ENCODE measurements at regions not wholly inside any gene's neighbourhood (a gene's known extent, or its start where the extent isn't known, plus 50 kb on each side); places are given as distances from the start of the nearest gene placed in this dataset.

DNA sequence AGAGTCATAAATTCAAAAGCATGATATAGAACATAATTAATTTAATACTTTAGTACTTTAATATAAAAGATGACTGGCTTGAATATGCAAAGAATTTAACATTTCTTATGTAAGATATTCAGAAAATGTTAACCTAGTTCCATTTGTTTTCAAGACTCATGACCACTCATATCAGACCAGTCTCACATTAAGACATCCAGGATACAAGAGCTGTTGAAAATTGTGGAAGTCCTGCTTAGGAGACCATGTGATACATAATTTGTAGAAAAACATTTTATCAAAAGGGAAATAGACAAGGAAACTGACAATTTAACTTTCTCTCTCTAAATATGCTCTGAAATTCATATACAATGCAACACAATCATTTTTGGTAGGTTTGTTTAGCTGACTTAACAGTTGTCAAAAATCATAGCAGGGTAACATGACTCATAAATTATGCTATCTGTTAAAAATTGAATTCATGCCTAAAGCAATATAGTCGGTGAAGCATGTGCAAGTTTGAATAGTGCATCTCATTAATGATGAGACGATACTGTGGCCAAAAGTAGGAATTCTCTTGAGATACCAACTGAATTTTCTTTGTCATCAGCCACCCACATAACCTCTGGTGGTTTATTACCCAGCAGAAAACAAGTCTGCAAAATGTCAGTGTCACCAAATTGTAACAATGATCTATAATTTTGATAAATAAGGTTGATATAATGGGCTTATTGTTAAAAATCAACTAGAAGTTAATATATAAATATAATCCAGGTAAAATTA lies 211.4 kb downstream of the GASK1B start:
- no peak for TF ChIP-seq SP1 (IDR thresholded peaks at IDR 0.05)
- no peak for TF ChIP-seq ZNF384 (IDR thresholded peaks at IDR 0.05)
- TF ChIP-seq BHLHE40 (IDR thresholded peaks at IDR 0.05; ENCODE audit: borderline replicate concordance), result no peak
- no peak for TF ChIP-seq HDGF (IDR thresholded peaks at IDR 0.05; ENCODE audit: borderline replicate concordance)
- TF ChIP-seq, protein P1, sequence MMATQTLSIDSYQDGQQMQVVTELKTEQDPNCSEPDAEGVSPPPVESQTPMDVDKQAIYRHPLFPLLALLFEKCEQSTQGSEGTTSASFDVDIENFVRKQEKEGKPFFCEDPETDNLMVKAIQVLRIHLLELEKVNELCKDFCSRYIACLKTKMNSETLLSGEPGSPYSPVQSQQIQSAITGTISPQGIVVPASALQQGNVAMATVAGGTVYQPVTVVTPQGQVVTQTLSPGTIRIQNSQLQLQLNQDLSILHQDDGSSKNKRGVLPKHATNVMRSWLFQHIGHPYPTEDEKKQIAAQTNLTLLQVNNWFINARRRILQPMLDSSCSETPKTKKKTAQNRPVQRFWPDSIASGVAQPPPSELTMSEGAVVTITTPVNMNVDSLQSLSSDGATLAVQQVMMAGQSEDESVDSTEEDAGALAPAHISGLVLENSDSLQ (IDR thresholded peaks at IDR 0.05), result no peak
- TF ChIP-seq FOXA1 (IDR thresholded peaks at IDR 0.05), result no peak
